WTC11 (cell line): ENCODE measurements at regions not wholly inside any gene's neighbourhood (a gene's known extent, or its start where the extent isn't known, plus 50 kb on each side); places are given as distances from the start of the nearest gene placed in this dataset.

Experiments
- ATAC-seq: fragments of 200-7000 bp; cut with Tn5 transposase; 2 replicates; pipeline ENCODE4 v1.10.0; 2021; ENCODE audit warnings: mild to moderate bottlenecking, moderate library complexity
- CTCF ChIA-PET: fragments of 300-600 bp; sonication (Branson Sonifier 250); formaldehyde crosslinking; loops from one replicate; lab custom pipeline; 2021; ENCODE audit warnings: antibody characterized with exemption; lab: Charles Lee
- POLR2A ChIA-PET: fragments of 350-600 bp; sonication (Branson Sonifier 250); formaldehyde crosslinking; loops from one replicate; lab custom pipeline; 2021; ENCODE audit warnings: antibody characterized with exemption; lab: Charles Lee
- DNase-seq: peaks from one replicate; pipeline ENCODE4 v3.0.0; 2021; ENCODE audit warnings: low spot score
- H3K27ac Mint-ChIP-seq: 2 replicates; pipeline ENCODE4 v1.8.0; 2021; ENCODE audit warnings: mixed read lengths
- H3K27me3 Mint-ChIP-seq: 2 replicates; pipeline ENCODE4 v1.8.0; 2021; ENCODE audit warnings: low read depth, mild to moderate bottlenecking, moderate library complexity, mixed read lengths
- H3K36me3 Mint-ChIP-seq: 2 replicates; pipeline ENCODE4 v1.8.0; 2021; ENCODE audit warnings: mixed read lengths
- H3K4me1 Mint-ChIP-seq: 2 replicates; pipeline ENCODE4 v1.8.0; 2022; ENCODE audit warnings: mixed read lengths
- H3K4me3 Mint-ChIP-seq: 2 replicates; pipeline ENCODE4 v1.8.0; 2021; ENCODE audit warnings: mild to moderate bottlenecking, moderate library complexity, mixed read lengths
- H3K9me3 Mint-ChIP-seq: 2 replicates; pipeline ENCODE4 v1.8.0; 2021; ENCODE audit warnings: mixed read lengths
- ARID4B ChIP-seq: sonication (generic); formaldehyde crosslinking; IDR thresholded peaks from 2 replicates; pipeline ENCODE4 v1.8.0; 2023; ENCODE audit warnings: missing genetic modification reagents, mild to moderate bottlenecking, borderline replicate concordance
- CREM ChIP-seq: sonication (generic); formaldehyde crosslinking; IDR thresholded peaks from 2 replicates; pipeline ENCODE4 v1.8.1; 2022; ENCODE audit warnings: mild to moderate bottlenecking, missing genetic modification reagents, moderate library complexity
- CTCF ChIP-seq: fragments of 200-600 bp; IDR thresholded peaks from 2 replicates; pipeline ENCODE4 v1.8.0; 2022; ENCODE audit warnings: antibody characterized with exemption
- ETV6 ChIP-seq: sonication (generic); formaldehyde crosslinking; IDR thresholded peaks from 2 replicates; pipeline ENCODE4 v1.8.1; 2022; ENCODE audit warnings: mild to moderate bottlenecking, missing genetic modification reagents
- KAT7 ChIP-seq: sonication (generic); formaldehyde crosslinking; IDR thresholded peaks from 2 replicates; pipeline ENCODE4 v1.8.1; 2023; ENCODE audit warnings: missing genetic modification reagents, mild to moderate bottlenecking, borderline replicate concordance
- MAX ChIP-seq: sonication (generic); formaldehyde crosslinking; IDR thresholded peaks from 2 replicates; pipeline ENCODE4 v1.8.0; 2022; ENCODE audit warnings: mild to moderate bottlenecking, missing genetic modification reagents
- NFATC4 ChIP-seq: fragments of 250-450 bp; sonication (Bioruptor Pico); IDR thresholded peaks from 2 replicates; pipeline ENCODE4 v1.9.0; 2021; ENCODE audit warnings: mild to moderate bottlenecking
- OVOL2 ChIP-seq: fragments of 250-450 bp; sonication (Bioruptor Pico); IDR thresholded peaks from 2 replicates; pipeline ENCODE4 v1.9.0; 2021; ENCODE audit warnings: mild to moderate bottlenecking, borderline replicate concordance
- PRDM15 ChIP-seq: sonication (generic); formaldehyde crosslinking; IDR thresholded peaks from 2 replicates; pipeline ENCODE4 v1.8.0; 2022; ENCODE audit warnings: missing genetic modification reagents
- PRRX2 ChIP-seq: fragments of 250-450 bp; sonication (Bioruptor Pico); IDR thresholded peaks from 2 replicates; pipeline ENCODE4 v1.8.0; 2021; ENCODE audit warnings: mild to moderate bottlenecking
- SMAD4 ChIP-seq: sonication (generic); formaldehyde crosslinking; IDR thresholded peaks from 2 replicates; pipeline ENCODE4 v1.8.0; 2022; ENCODE audit warnings: mild to moderate bottlenecking, missing genetic modification reagents
- SP1 ChIP-seq: sonication (generic); formaldehyde crosslinking; conservative IDR thresholded peaks from 2 replicates; pipeline ENCODE4 v1.8.1; 2022; ENCODE audit warnings: missing genetic modification reagents
- TEAD4 ChIP-seq: sonication (generic); formaldehyde crosslinking; IDR thresholded peaks from 2 replicates; pipeline ENCODE4 v1.8.0; 2022; ENCODE audit warnings: mild to moderate bottlenecking, missing genetic modification reagents
- TP53 ChIP-seq: sonication (generic); formaldehyde crosslinking; IDR thresholded peaks from 2 replicates; pipeline ENCODE4 v1.8.1; 2023; ENCODE audit warnings: mild to moderate bottlenecking, missing genetic modification reagents
- ZNF219 ChIP-seq: sonication (generic); formaldehyde crosslinking; IDR thresholded peaks from 2 replicates; pipeline ENCODE4 v1.8.0; 2023; ENCODE audit warnings: missing genetic modification reagents, mild to moderate bottlenecking, borderline replicate concordance
- ZNF232 ChIP-seq: sonication (generic); formaldehyde crosslinking; IDR thresholded peaks from 2 replicates; pipeline ENCODE4 v1.8.0; 2022; ENCODE audit warnings: mild to moderate bottlenecking, missing genetic modification reagents
- ZNF281 ChIP-seq: sonication (generic); formaldehyde crosslinking; IDR thresholded peaks from 2 replicates; pipeline ENCODE4 v1.8.0; 2023; ENCODE audit warnings: mild to moderate bottlenecking, missing genetic modification reagents
- ZNF317 ChIP-seq: sonication (generic); formaldehyde crosslinking; IDR thresholded peaks from 2 replicates; pipeline ENCODE4 v1.8.1; 2023; ENCODE audit warnings: low read depth, mild to moderate bottlenecking, moderate library complexity, missing genetic modification reagents, borderline replicate concordance
- ZNF423 ChIP-seq: fragments of 250-450 bp; sonication (Bioruptor Pico); IDR thresholded peaks from 2 replicates; pipeline ENCODE4 v2.1.2; 2022; ENCODE audit warnings: mild to moderate bottlenecking, moderate library complexity

GRCh38 chr12:30106204-30106965, 322.6 kb upstream of the TMTC1 start (continued):
- TF ChIP-seq CTCF (no peak), ZNF281 (CRISPR knock-in tag) (no peak), OVOL2 (CRISPR knock-in tag) (no peak), SP1 (CRISPR knock-in tag) (no peak), ETV6 (CRISPR knock-in tag) (no peak), CREM (CRISPR knock-in tag) (no peak), ZNF219 (CRISPR knock-in tag) (no peak), ZNF317 (CRISPR knock-in tag) (no peak), MAX (CRISPR knock-in tag) (no peak)

- POLR2A ChIA-PET: no interaction called here
- no peak for DNase-seq
- no peak for ATAC-seq
- Mint-ChIP-seq H3K4me3 (no peak overlapping the region), H3K36me3 (peaks cover 14% of the 10 kb centered on the region; the same call in 1 of the 2 replicates), H3K4me1 (no peaks in the 10 kb centered on the region)
- TF ChIP-seq ARID4B (CRISPR knock-in tag) (no peak), PRRX2 (no peak)
- TF ChIP-seq, all 79 proteins: peak for 0
- Mint-ChIP-seq H3K27me3 (no peaks in the 10 kb centered on the region), H3K27ac (no peak overlapping the region), H3K9me3 (peaks cover 18% of the 10 kb centered on the region)
- CTCF ChIA-PET: no interaction called here
Observed at GRCh38 chr12:30105505-30105904, 321.8 kb upstream of the TMTC1 start.

GRCh38 chr12:30104971-30105370, 321.2 kb upstream of the TMTC1 start:
- ChIA-PET CTCF (no interaction called here), POLR2A (no interaction called here)
- Mint-ChIP-seq H3K27ac (no peak overlapping the region), H3K36me3 (peaks cover 14% of the 10 kb centered on the region; the same call in 1 of the 2 replicates), H3K27me3 (no peaks in the 10 kb centered on the region), H3K4me3 (no peak overlapping the region), H3K4me1 (no peaks in the 10 kb centered on the region), H3K9me3 (peaks cover 18% of the 10 kb centered on the region)
- no peak for ATAC-seq
- no peak for TF ChIP-seq ZNF232 (CRISPR knock-in tag)
- TF ChIP-seq KAT7: no peak
- TF ChIP-seq ZNF423: no peak
- TF ChIP-seq ETV6 (CRISPR knock-in tag): no peak
- no peak for TF ChIP-seq TEAD4 (CRISPR knock-in tag)
- no peak for TF ChIP-seq NFATC4
- TF ChIP-seq SMAD4: no peak
- TF ChIP-seq PRDM15: no peak
- no peak for TF ChIP-seq TP53
- no peak for DNase-seq
